CD4-positive, alpha-beta T cell treated with Interferon gamma for 1 hour (primary cell): ENCODE measurements at regions not wholly inside any gene's neighbourhood (a gene's known extent, or its start where the extent isn't known, plus 50 kb on each side); places are given as distances from the start of the nearest gene placed in this dataset.

Experiments used
- DNase-seq: peaks from one replicate; pipeline ENCODE4 v3.0.0-alpha.2; 2020

- DNase-seq = no peak
These were observed 62.9 kb upstream of the OXGR1 start for GRCh38 chr13:97057176-97057575.

GRCh38 chr13:97058391-97058790 lies 64.1 kb upstream of the OXGR1 start:
- DNase-seq = no peak

GRCh38 chr13:97058926-97059325 lies 64.7 kb upstream of the OXGR1 start:
- no peak for DNase-seq

- DNase-seq = no peak
These were observed 73.0 kb upstream of the OXGR1 start for GRCh38 chr13:97067017-97067895.

GRCh38 chr13:97068151-97068550 lies 73.9 kb upstream of the OXGR1 start:
- DNase-seq = no peak

- DNase-seq = no peak
These were observed 75.0 kb upstream of the OXGR1 start for GRCh38 chr13:97069050-97069815.

- DNase-seq = no peak
These were observed 78.0 kb upstream of the OXGR1 start for GRCh38 chr13:97072297-97072696.

- DNase-seq = no peak
These were observed 80.3 kb upstream of the OXGR1 start for GRCh38 chr13:97074618-97075017.

GRCh38 chr13:97076898-97077297 lies 82.6 kb upstream of the OXGR1 start:
- DNase-seq = peak; percentile 14

GRCh38 chr13:97077341-97077740 lies 83.1 kb upstream of the OXGR1 start:
- no peak for DNase-seq

GRCh38 chr13:97079726-97080125 lies 85.5 kb upstream of the OXGR1 start:
- DNase-seq = no peak

- no peak for DNase-seq
These were observed 88.4 kb upstream of the OXGR1 start for GRCh38 chr13:97082461-97083207.

- no peak for DNase-seq
These were observed 96.9 kb upstream of the OXGR1 start for GRCh38 chr13:97091196-97091595.

GRCh38 chr13:97100821-97101220 lies 106.5 kb upstream of the OXGR1 start:
- DNase-seq = no peak

GRCh38 chr13:97101912-97102708 lies 107.8 kb upstream of the OXGR1 start:
- no peak for DNase-seq

- DNase-seq = no peak
These were observed 112.0 kb upstream of the OXGR1 start for GRCh38 chr13:97106323-97106722.

GRCh38 chr13:97107815-97108529 lies 113.7 kb upstream of the OXGR1 start:
- DNase-seq = no peak

- DNase-seq = no peak
These were observed 113.6 kb upstream of the MBNL2 start for GRCh38 chr13:97108530-97108900.

GRCh38 chr13:97109256-97109655 lies 112.9 kb upstream of the MBNL2 start:
- no peak for DNase-seq

- DNase-seq = peak; percentile 78
These were observed 112.2 kb upstream of the MBNL2 start for GRCh38 chr13:97109841-97110492.

GRCh38 chr13:97110936-97111335 lies 111.2 kb upstream of the MBNL2 start:
- no peak for DNase-seq
